ENCODE measurements at regions not wholly inside any gene's neighbourhood (a gene's known extent, or its start where the extent isn't known, plus 50 kb on each side); places are given as distances from the start of the nearest gene placed in this dataset.

DNA sequence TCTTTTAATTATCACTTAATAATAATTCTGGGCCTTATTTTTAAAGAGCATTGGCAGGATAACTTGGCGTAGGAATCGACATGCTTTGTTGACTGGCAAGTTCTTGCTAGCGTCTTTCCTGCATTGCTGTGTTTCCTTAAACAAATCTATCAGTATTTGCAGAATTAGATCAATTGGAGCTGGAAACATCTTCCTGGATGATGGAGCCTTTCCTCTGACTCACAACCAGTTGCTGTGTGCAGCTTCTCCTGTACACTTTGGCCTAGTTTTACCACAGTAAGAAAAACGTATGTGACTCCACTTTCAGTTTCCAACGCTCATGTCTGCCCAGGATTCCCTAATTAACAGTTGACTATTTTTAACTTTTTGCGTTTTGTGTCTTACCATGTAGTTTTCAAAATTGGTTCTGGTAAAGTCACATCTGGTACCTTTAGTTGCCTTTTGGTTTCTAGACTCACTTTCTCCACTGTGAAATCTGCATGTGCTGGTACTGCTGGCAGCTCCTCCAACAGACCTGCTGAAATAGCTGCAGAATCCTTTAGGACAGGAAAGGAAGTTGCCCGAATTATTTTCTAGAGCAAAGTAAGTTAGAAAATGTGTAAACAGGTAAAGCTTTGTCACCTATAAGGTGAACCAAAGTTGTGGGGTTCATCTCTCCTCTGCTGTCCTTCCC lies 553.2 kb upstream of the FAT1 start:
- DNase-seq (ENCODE audit: low read depth) = no peak
- TF ChIP-seq, protein P1, sequence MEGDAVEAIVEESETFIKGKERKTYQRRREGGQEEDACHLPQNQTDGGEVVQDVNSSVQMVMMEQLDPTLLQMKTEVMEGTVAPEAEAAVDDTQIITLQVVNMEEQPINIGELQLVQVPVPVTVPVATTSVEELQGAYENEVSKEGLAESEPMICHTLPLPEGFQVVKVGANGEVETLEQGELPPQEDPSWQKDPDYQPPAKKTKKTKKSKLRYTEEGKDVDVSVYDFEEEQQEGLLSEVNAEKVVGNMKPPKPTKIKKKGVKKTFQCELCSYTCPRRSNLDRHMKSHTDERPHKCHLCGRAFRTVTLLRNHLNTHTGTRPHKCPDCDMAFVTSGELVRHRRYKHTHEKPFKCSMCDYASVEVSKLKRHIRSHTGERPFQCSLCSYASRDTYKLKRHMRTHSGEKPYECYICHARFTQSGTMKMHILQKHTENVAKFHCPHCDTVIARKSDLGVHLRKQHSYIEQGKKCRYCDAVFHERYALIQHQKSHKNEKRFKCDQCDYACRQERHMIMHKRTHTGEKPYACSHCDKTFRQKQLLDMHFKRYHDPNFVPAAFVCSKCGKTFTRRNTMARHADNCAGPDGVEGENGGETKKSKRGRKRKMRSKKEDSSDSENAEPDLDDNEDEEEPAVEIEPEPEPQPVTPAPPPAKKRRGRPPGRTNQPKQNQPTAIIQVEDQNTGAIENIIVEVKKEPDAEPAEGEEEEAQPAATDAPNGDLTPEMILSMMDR (IDR thresholded peaks at IDR 0.05; ENCODE audit: insufficient read depth, low read length) = no peak
- no peak overlapping the region for H3K4me3 ChIP-seq (ENCODE audit: low read depth, low read length)

GRCh38 chr4:187283201-187283955 lies 559.7 kb upstream of the FAT1 start:
- H3K4me3 ChIP-seq (ENCODE audit: low read depth, low read length) = no peak overlapping the region
- TF ChIP-seq, protein P1 (IDR thresholded peaks at IDR 0.05; ENCODE audit: insufficient read depth, low read length) = no peak
- no peak for DNase-seq (ENCODE audit: low read depth)

DNA sequence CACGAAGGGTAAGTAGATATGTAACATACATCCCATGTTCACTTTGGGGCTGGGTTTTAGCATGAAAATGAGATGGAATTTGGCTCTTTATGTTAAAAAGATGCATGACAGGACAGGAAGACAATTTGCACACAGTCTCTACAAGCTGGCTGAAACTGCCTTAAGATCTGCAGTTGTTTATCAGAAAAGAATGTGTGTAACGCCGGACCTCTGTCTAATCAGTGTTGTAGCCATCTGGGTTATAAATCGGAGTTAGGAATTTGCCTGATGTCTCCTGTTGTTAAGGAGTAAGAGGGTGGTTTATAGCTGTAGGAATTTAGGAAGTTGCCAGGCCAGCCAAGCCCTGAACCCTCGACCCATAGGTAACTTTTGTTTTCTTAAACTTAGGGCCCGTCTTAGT lies 562.9 kb upstream of the FAT1 start:
- no peak overlapping the region for H3K4me3 ChIP-seq (ENCODE audit: low read depth, low read length)
- TF ChIP-seq, protein P1 (IDR thresholded peaks at IDR 0.05; ENCODE audit: insufficient read depth, low read length) = no peak
- no peak for DNase-seq (ENCODE audit: low read depth)

DNA sequence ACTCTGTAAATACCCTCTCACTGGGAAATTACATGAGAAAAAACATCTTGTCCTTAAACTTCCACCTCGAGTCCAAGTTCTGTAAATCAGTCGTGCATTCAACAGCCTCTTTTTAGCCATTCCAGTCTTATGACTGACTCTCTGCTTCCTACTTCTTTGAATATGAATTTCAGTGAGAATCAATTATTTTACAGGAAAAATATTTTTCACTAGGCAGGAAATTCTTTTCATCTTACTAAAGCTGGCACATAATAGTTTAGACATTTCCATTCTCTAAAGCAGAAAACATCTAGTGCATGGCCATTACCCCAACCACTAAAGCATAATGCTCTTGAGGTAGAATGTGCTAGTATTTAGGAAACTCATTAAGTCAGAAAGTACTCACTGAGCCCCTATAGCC lies 565.7 kb upstream of the FAT1 start:
- no peak overlapping the region for H3K4me3 ChIP-seq (ENCODE audit: low read depth, low read length)
- TF ChIP-seq, protein P1 (IDR thresholded peaks at IDR 0.05; ENCODE audit: insufficient read depth, low read length) = no peak

GRCh38 chr4:187294861-187295260 lies 571.2 kb upstream of the FAT1 start:
- TF ChIP-seq, protein P1 (IDR thresholded peaks at IDR 0.05; ENCODE audit: insufficient read depth, low read length) = no peak
- H3K4me3 ChIP-seq (ENCODE audit: low read depth, low read length) = no peak overlapping the region
- no peak for DNase-seq (ENCODE audit: low read depth)

More for the DNA sequence above, 565.7 kb upstream of the FAT1 start:
- no peak for DNase-seq (ENCODE audit: low read depth)

DNA sequence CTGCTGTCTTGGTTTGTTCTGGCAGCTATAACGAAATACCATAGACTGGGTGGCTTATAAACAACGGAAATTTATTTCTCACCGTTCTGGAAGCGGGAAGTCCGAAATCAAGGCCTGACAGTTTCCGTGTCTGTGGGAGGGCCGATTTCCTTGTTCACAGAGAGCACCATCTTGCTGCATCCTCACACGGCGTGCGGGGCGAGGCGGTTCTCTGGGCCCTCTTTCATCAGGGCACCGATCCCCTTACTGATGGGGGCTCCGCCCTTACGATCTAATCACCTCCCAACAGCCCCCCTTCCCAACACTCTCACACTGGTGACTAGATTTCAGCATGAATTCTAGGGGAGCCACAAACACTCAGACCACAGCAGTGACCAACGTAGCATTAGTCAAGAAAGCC lies 578.3 kb upstream of the FAT1 start:
- DNase-seq (ENCODE audit: low read depth) = no peak
- H3K4me3 ChIP-seq (ENCODE audit: low read depth, low read length) = no peak overlapping the region
- TF ChIP-seq, protein P1 (IDR thresholded peaks at IDR 0.05; ENCODE audit: insufficient read depth, low read length) = no peak
